IMR-90 (cell line): ENCODE measurements at regions not wholly inside any gene's neighbourhood (a gene's known extent, or its start where the extent isn't known, plus 50 kb on each side); places are given as distances from the start of the nearest gene placed in this dataset.

Experiments
- ATAC-seq: fragments of 200-7000 bp; cut with Tn5 transposase; 2 replicates; pipeline ENCODE4 v1.9.1; 2020; ENCODE audit warnings: low read depth, mild to moderate bottlenecking, moderate library complexity
- BruUV-seq: library from RNA; stranded (reverse); fragments of 400-500 nt; replicated peaks from 2 replicates; lab custom pipeline; 2021; lab: Mats Ljungman, UMichigan
- CTCF ChIA-PET: fragments of 300-600 bp; formaldehyde crosslinking; extraction: SDS; loops from one replicate; lab custom pipeline; 2021; ENCODE audit warnings: antibody characterized with exemption; lab: Yijun Ruan, JAX
- POLR2A ChIA-PET: fragments of 300-600 bp; sonication (Branson Sonifier 250); formaldehyde crosslinking; loops from one replicate; lab custom pipeline; 2022; ENCODE audit warnings: antibody characterized with exemption; ENCODE audit not compliant: unreplicated experiment; lab: Charles Lee
- DNase-seq: peaks from one replicate; pipeline ENCODE4 v3.0.0; 2013
- H2AFZ ChIP-seq: replicated peaks from 2 replicates; pipeline ENCODE3; 2013; ENCODE audit warnings: low read length, mild to moderate bottlenecking; ENCODE audit not compliant: poor library complexity
- H2AK5ac ChIP-seq: 2 replicates; pipeline ENCODE4 v1.6.1; 2013; ENCODE audit warnings: low read depth, low read length, inconsistent platforms
- H2AK9ac ChIP-seq: replicated peaks from 2 replicates; pipeline ENCODE3; 2013; ENCODE audit warnings: mild to moderate bottlenecking, low read depth, low read length, moderate library complexity; ENCODE audit not compliant: poor library complexity
- H2BK120ac ChIP-seq: 2 replicates; pipeline ENCODE4 v1.6.1; 2013; ENCODE audit warnings: low read depth, low read length, inconsistent platforms
- H2BK15ac ChIP-seq: 3 replicates; pipeline ENCODE4 v1.6.1; 2013; ENCODE audit warnings: low read depth, low read length, inconsistent platforms
- H2BK20ac ChIP-seq: 2 replicates; pipeline ENCODE4 v1.6.1; 2013; ENCODE audit warnings: low read depth, mild to moderate bottlenecking, inconsistent platforms, low read length, moderate library complexity
- H2BK5ac ChIP-seq: 2 replicates; pipeline ENCODE4 v1.6.1; 2013; ENCODE audit warnings: mild to moderate bottlenecking, low read depth, low read length, inconsistent platforms; ENCODE audit not compliant: poor library complexity, severe bottlenecking
- H3K14ac ChIP-seq: replicated peaks from 2 replicates; pipeline ENCODE4 v1.6.1; 2013; ENCODE audit warnings: low read depth, low read length, inconsistent platforms
- H3K18ac ChIP-seq: 2 replicates; pipeline ENCODE4 v1.6.1; 2013; ENCODE audit warnings: low read depth, low read length, control low read depth
- H3K23ac ChIP-seq: 2 replicates; pipeline ENCODE4 v1.6.1; 2013; ENCODE audit warnings: low read depth, low read length, inconsistent platforms
- H3K27ac ChIP-seq: 2 replicates; pipeline ENCODE4 v1.5.1; 2013; ENCODE audit warnings: mild to moderate bottlenecking, control low read depth, low read length; ENCODE audit not compliant: insufficient read depth
- H3K27me3 ChIP-seq: 2 replicates; pipeline ENCODE4 v1.6.1; 2013; ENCODE audit warnings: low read length; ENCODE audit not compliant: control insufficient read depth, insufficient read depth
- H3K36me3 ChIP-seq: 2 replicates; pipeline ENCODE4 v1.6.1; 2013; ENCODE audit warnings: low read length, mixed read lengths; ENCODE audit not compliant: control insufficient read depth, insufficient read depth
- H3K4ac ChIP-seq: 2 replicates; pipeline ENCODE4 v1.6.1; 2013; ENCODE audit warnings: low read depth, low read length, inconsistent platforms
- H3K4me1 ChIP-seq: 2 replicates; pipeline ENCODE4 v1.6.1; 2013; ENCODE audit warnings: low read length, mixed read lengths; ENCODE audit not compliant: control insufficient read depth, insufficient read depth
- H3K4me2 ChIP-seq: 2 replicates; pipeline ENCODE4 v1.6.1; 2013; ENCODE audit warnings: low read depth, mild to moderate bottlenecking, control low read depth, low read length, moderate library complexity
- H3K4me3 ChIP-seq: 2 replicates; pipeline ENCODE4 v1.5.1; 2013; ENCODE audit warnings: low read depth, mild to moderate bottlenecking, control low read depth, low read length, moderate library complexity; ENCODE audit not compliant: insufficient read depth
- H3K56ac ChIP-seq: 2 replicates; pipeline ENCODE4 v1.6.1; 2013; ENCODE audit warnings: low read length, inconsistent platforms; ENCODE audit not compliant: insufficient read depth; ENCODE audit errors: extremely low read depth
- H3K79me1 ChIP-seq, 2 experiments: 2 replicates each; pipeline ENCODE4 v1.6.1; 2013; ENCODE audit warnings: low read length in 2 of 2, inconsistent platforms in 1 of 2, low read depth in 1 of 2
- H3K9ac ChIP-seq: 2 replicates; pipeline ENCODE4 v1.6.1; 2013; ENCODE audit warnings: low read depth, low read length, control low read depth
- H3K9me1 ChIP-seq: 2 replicates; pipeline ENCODE4 v1.6.1; 2013; ENCODE audit warnings: low read length, inconsistent platforms; ENCODE audit not compliant: insufficient read depth
- H3K9me3 ChIP-seq: 2 replicates; pipeline ENCODE4 v1.6.1; 2013; ENCODE audit warnings: low read length; ENCODE audit not compliant: control insufficient read depth, insufficient read depth
- H4K20me1 ChIP-seq: 2 replicates; pipeline ENCODE4 v1.6.1; 2013; ENCODE audit warnings: low read length, inconsistent platforms; ENCODE audit not compliant: insufficient read depth
- H4K5ac ChIP-seq: 2 replicates; pipeline ENCODE4 v1.6.1; 2013; ENCODE audit warnings: mild to moderate bottlenecking, low read depth, low read length, control low read depth
- H4K8ac ChIP-seq, 2 experiments: 2 replicates each; pipeline ENCODE4 v1.6.1; 2013; ENCODE audit warnings: low read depth in 2 of 2, low read length in 2 of 2, control low read depth in 1 of 2, inconsistent platforms in 1 of 2
- H4K91ac ChIP-seq: 2 replicates; pipeline ENCODE4 v1.6.1; 2013; ENCODE audit warnings: low read depth, low read length, inconsistent platforms; ENCODE audit not compliant: insufficient read depth
- BHLHE40 ChIP-seq: fragments of 150-350 bp; IDR thresholded peaks from 2 replicates; pipeline ENCODE4 v1.6.1; 2016; ENCODE audit warnings: mild to moderate bottlenecking, low read depth, low read length
- CEBPB ChIP-seq: IDR thresholded peaks from 2 replicates; pipeline ENCODE4 v1.6.1; 2012; ENCODE audit warnings: low read depth, low read length, improper control_type of control experiment
- SMC3 ChIP-seq: fragments of 150-350 bp; IDR thresholded peaks from 2 replicates; pipeline ENCODE4 v1.6.1; 2016; ENCODE audit warnings: low read depth, mild to moderate bottlenecking, antibody characterized with exemption, low read length, moderate library complexity
- whole genome bisulfite sequencing, 2 experiments: methylation state at CpG; one replicate each; pipeline versions ENCODE4 v1.1.5 to v1.1.7; 2013; ENCODE audit warnings: missing lambda C conversion rate in 2 of 2; ENCODE audit not compliant: insufficient read length in 1 of 2; ENCODE audit errors: extremely low coverage in 2 of 2; 5-methylcytosine and 5-hydroxymethylcytosine counted together
- dilution Hi-C: fragments of 300-500 bp; cut with HindIII; formaldehyde crosslinking; loops from one replicate; pipeline ENCODE4 v1.14.3; 2018; ENCODE audit warnings: low sequenced_read_pairs; ENCODE audit not compliant: unreplicated experiment
- in situ Hi-C: fragments of 300-500 bp; cut with MboI; formaldehyde crosslinking; loops from 3 replicates; pipeline ENCODE4 v1.14.3; 2019; ENCODE audit warnings: low sequenced_read_pairs, inconsistent platforms, mixed read lengths
- intact Hi-C: fragments of 100-400 bp; cut with micrococcal nuclease; formaldehyde crosslinking; loops from 2 replicates; pipeline ENCODE4 v1.10.0; 2022

DNA sequence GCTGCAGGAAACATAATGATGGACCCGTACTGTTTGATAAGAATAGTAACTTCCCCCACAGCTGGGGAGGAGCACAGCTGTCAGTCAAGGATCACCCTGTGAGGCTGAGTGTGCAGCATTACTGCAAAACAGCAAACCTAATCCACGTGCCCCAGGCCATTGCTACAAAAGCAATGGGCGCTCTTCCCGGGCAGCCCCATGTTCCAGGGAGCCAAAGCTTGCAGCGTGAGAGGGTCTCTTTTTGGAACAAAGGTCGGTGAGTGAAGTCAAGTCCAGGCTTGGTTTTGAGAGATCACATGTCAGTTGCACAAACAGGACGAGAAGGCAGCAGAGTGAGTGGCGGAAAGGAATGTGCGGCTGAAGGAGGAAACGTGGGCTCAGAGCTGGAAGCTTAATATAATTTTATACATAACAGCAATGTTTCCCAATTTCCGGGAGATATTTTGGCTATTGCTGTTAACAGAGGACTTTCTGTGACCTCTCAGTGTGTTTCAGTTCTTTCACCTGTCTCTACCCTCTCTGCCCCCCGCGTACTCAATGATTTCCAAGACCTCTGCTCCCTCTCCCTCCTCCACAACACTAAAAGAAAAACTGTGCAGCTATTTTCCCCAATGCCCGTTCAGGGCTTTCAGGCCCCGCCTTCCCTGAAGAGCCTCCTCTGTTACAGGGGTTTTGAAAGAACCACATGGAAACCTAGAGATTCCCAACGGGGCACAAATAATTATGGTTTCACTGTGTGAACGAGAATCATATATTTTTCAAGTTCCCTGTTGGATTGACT, 128.9 kb downstream of the MTPAP start:
- CTCF ChIA-PET: no interaction called here
- ATAC-seq: peak; percentile 72
- Histone ChIP-seq H2AK9ac (peak overlapping the region; percentile 60), H3K27ac (peak overlapping the region; percentile 10; the same call in 1 of the 2 replicates), H3K4me3 (no peak overlapping the region), H2BK5ac (peak overlapping the region; percentile 5), H2AK5ac (peak overlapping the region; percentile 75), H2BK120ac (peak overlapping the region; percentile 66; the same call in 1 of the 2 replicates), H2BK15ac (peak overlapping the region; percentile 78; the same call in 1 of the 3 replicates), H4K5ac (peak overlapping the region; percentile 6; the same call in 1 of the 2 replicates), H4K8ac (peak overlapping the region; percentile 35 to 57; a peak in 1 of 4 replicates), H3K23ac (0 out of 2 replicates have a peak overlapping the region, but pooled peaks have one; percentile 36), H2AFZ (peak overlapping the region; percentile 88), H3K79me1 (no peaks in the 10 kb centered on the region), H2BK20ac (peak overlapping the region; percentile 36), H3K27me3 (peaks cover 3% of the 10 kb centered on the region; the same call in 1 of the 2 replicates), H3K14ac (peak overlapping the region; percentile 48; the same call in 1 of the 2 replicates), H3K9ac (no peak overlapping the region), H3K36me3 (no peaks in the 10 kb centered on the region), H3K56ac (no peak overlapping the region), H3K4me2 (peak overlapping the region; percentile 29), H3K9me3 (no peaks in the 10 kb centered on the region; the same call in 1 of the 2 replicates), H3K9me1 (peaks cover 4% of the 10 kb centered on the region; the same call in 1 of the 2 replicates), H4K20me1 (no peaks in the 10 kb centered on the region), H3K4me1 (peaks cover 7% of the 10 kb centered on the region), H3K18ac (no peak overlapping the region; the same call in 1 of the 2 replicates), H4K91ac (peak overlapping the region; percentile 21; the same call in 1 of the 2 replicates), H3K4ac (peak overlapping the region; percentile 58)
- intact Hi-C loops (no loop called here), in situ Hi-C loops (no loop called here), dilution Hi-C loops (no loop called here)
- POLR2A ChIA-PET: interaction anchor here (0.7 kb wide), 1 partner anchor 25 kb away, joined by 3 read pairs; no protein-coding TSS in a partner anchor
- no TSS peak for BruUV-seq
- DNase-seq: peak; percentile 51
- TF ChIP-seq SMC3: no peak
- 0 out of 2 replicates have a peak, but pooled peaks have one; percentile 38 for TF ChIP-seq CEBPB
- peak; percentile 36; the same call in 1 of the 2 replicates for TF ChIP-seq BHLHE40
- WGBS, 2 experiments: 55% methylated on average over 4 of the region's 17 CpGs; no CpG with 5 or more reads in 1 of the 2 experiments
